GM12892 (cell line): ENCODE measurements at regions not wholly inside any gene's neighbourhood (a gene's known extent, or its start where the extent isn't known, plus 50 kb on each side); places are given as distances from the start of the nearest gene placed in this dataset.
"Not testable (repeated sequence)": the region's sequence is repeated elsewhere in the genome, so short reads cannot be mapped to it uniquely, and the experiment has no call there.

Source experiments
- POLR2A ChIP-seq: IDR thresholded peaks from 2 replicates; pipeline ENCODE4 v1.6.1; 2011; ENCODE audit warnings: low read depth, low read length, control low read depth
- POLR2AphosphoS5 ChIP-seq: IDR thresholded peaks from 2 replicates; pipeline ENCODE4 v1.6.1; 2011; ENCODE audit warnings: low read depth, low read length, control low read depth

DNA sequence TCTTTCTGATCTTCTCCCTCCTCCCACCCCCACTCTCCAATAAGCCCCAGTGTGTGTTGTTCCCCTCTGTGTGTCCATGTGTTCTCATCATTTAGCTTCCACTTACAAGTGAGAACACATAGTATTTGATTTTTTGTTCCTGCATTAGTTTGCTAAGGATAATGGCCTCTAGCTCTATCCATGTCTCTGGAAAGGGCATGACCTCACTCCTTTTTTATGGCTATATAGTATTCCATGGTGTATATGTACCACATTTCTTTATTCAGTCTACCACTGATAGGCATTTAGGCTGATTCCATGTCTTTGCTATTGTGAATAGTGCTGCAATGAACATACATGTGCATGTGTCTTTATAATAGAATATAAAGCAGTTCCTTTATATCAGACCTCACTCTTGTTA lies 52.3 kb upstream of the LIPC start:
- not testable (repeated sequence) for TF ChIP-seq POLR2AphosphoS5, POLR2A
